ENCODE measurements at regions not wholly inside any gene's neighbourhood (a gene's known extent, or its start where the extent isn't known, plus 50 kb on each side); places are given as distances from the start of the nearest gene placed in this dataset.

GRCh38 chr4:126790633-126791032 is 842.1 kb upstream of the INTU start:
- no peak overlapping the region for H3K4me3 ChIP-seq (ENCODE audit: low read depth, low read length)
- no peaks in the 10 kb centered on the region for H3K36me3 ChIP-seq
- no peaks in the 10 kb centered on the region for H3K4me1 ChIP-seq
- H3K27me3 ChIP-seq: no peaks in the 10 kb centered on the region
- DNase-seq: no peak
- no peaks in the 10 kb centered on the region for H3K9me3 ChIP-seq
- no peak for TF ChIP-seq CTCF (IDR thresholded peaks at IDR 0.05; ENCODE audit: low read depth, low read length)

- H3K4me1 ChIP-seq: no peaks in the 10 kb centered on the region
- TF ChIP-seq CTCF (IDR thresholded peaks at IDR 0.05; ENCODE audit: low read depth, low read length): no peak
Observed at GRCh38 chr4:126794363-126794762, 838.4 kb upstream of the INTU start.

GRCh38 chr4:126798214-126798613 is 834.5 kb upstream of the INTU start:
- Histone ChIP-seq H3K27me3 (no peaks in the 10 kb centered on the region), H3K36me3 (no peaks in the 10 kb centered on the region), H3K9me3 (no peaks in the 10 kb centered on the region), H3K4me1 (no peaks in the 10 kb centered on the region), H3K4me3 (ENCODE audit: low read depth, low read length) (no peak overlapping the region)
- TF ChIP-seq CTCF (IDR thresholded peaks at IDR 0.05; ENCODE audit: low read depth, low read length): no peak
- DNase-seq: no peak

More at GRCh38 chr4:126794363-126794762, 838.4 kb upstream of the INTU start:
- no peaks in the 10 kb centered on the region for H3K27me3 ChIP-seq
- H3K36me3 ChIP-seq: no peaks in the 10 kb centered on the region
- no peak for DNase-seq
- no peaks in the 10 kb centered on the region for H3K9me3 ChIP-seq
- H3K4me3 ChIP-seq (ENCODE audit: low read depth, low read length): no peak overlapping the region

- no peak for DNase-seq
- no peaks in the 10 kb centered on the region for H3K27me3 ChIP-seq
- H3K36me3 ChIP-seq: no peaks in the 10 kb centered on the region
- no peak for TF ChIP-seq CTCF (IDR thresholded peaks at IDR 0.05; ENCODE audit: low read depth, low read length)
- H3K9me3 ChIP-seq: no peaks in the 10 kb centered on the region
- H3K4me3 ChIP-seq (ENCODE audit: low read depth, low read length): no peak overlapping the region
- H3K4me1 ChIP-seq: no peaks in the 10 kb centered on the region
Observed at GRCh38 chr4:126799416-126799815, 833.3 kb upstream of the INTU start.

- no peaks in the 10 kb centered on the region for H3K4me1 ChIP-seq
- no peaks in the 10 kb centered on the region for H3K36me3 ChIP-seq
- no peaks in the 10 kb centered on the region for H3K9me3 ChIP-seq
- H3K4me3 ChIP-seq (ENCODE audit: low read depth, low read length): no peak overlapping the region
- DNase-seq: no peak
- no peaks in the 10 kb centered on the region for H3K27me3 ChIP-seq
- TF ChIP-seq CTCF (IDR thresholded peaks at IDR 0.05; ENCODE audit: low read depth, low read length): no peak
Observed at GRCh38 chr4:126799971-126800574, 832.7 kb upstream of the INTU start.

GRCh38 chr4:126800575-126801141 is 832.1 kb upstream of the INTU start:
- no peak overlapping the region for H3K4me3 ChIP-seq (ENCODE audit: low read depth, low read length)
- no peaks in the 10 kb centered on the region for H3K9me3 ChIP-seq
- DNase-seq: no peak
- no peaks in the 10 kb centered on the region for H3K4me1 ChIP-seq
- H3K36me3 ChIP-seq: no peaks in the 10 kb centered on the region
- no peaks in the 10 kb centered on the region for H3K27me3 ChIP-seq
- TF ChIP-seq CTCF (IDR thresholded peaks at IDR 0.05; ENCODE audit: low read depth, low read length): no peak

Measured in BE2C (cell line).